ENCODE measurements at regions not wholly inside any gene's neighbourhood (a gene's known extent, or its start where the extent isn't known, plus 50 kb on each side); places are given as distances from the start of the nearest gene placed in this dataset.

GRCh38 chr7:22630069-22630468 lies 96.9 kb upstream of the IL6 start:
- Histone ChIP-seq H3K9me2 (replicated peaks; ENCODE audit: insufficient read depth, low read length) (no peaks in the 10 kb centered on the region), H3K9me3 (replicated peaks; ENCODE audit: insufficient read depth, low read length) (no peaks in the 10 kb centered on the region), H4K20me1 (ENCODE audit: insufficient read depth, low read length) (no peaks in the 10 kb centered on the region), H3K27ac (ENCODE audit: low read length) (no peak overlapping the region), H3K79me2 (ENCODE audit: low read length) (no peaks in the 10 kb centered on the region), H3F3A (ENCODE audit: insufficient read depth, low read length) (no peaks in the 10 kb centered on the region), H2AFZ (ENCODE audit: low read length) (no peak overlapping the region), H3K9ac (ENCODE audit: low read length) (no peak overlapping the region), H3K4me3 (ENCODE audit: low read length) (no peak overlapping the region), H3K4me2 (ENCODE audit: low read depth, low read length) (no peak overlapping the region), H3K4me1 (ENCODE audit: low read length) (no peaks in the 10 kb centered on the region), H3K36me3 (replicated peaks; ENCODE audit: insufficient read depth, low read length) (no peaks in the 10 kb centered on the region), H3K27me3 (replicated peaks; ENCODE audit: insufficient read depth, low read length) (no peaks in the 10 kb centered on the region)
- no peak for TF ChIP-seq CTCF (IDR thresholded peaks at IDR 0.05; ENCODE audit: low read length)
- no peak for TF ChIP-seq EZH2phosphoT487 (IDR thresholded peaks at IDR 0.05; ENCODE audit: low read length)
- no peak for TF ChIP-seq EZH2 (optimal IDR thresholded peaks at IDR 0.05; ENCODE audit: low read depth, low read length)
- no peak for DNase-seq

GRCh38 chr7:22629056-22629455 lies 97.9 kb upstream of the IL6 start:
- Histone ChIP-seq H3K4me3 (ENCODE audit: low read length) (no peak overlapping the region), H3K9me3 (replicated peaks; ENCODE audit: insufficient read depth, low read length) (no peaks in the 10 kb centered on the region), H3K4me2 (ENCODE audit: low read depth, low read length) (no peak overlapping the region), H4K20me1 (ENCODE audit: insufficient read depth, low read length) (no peaks in the 10 kb centered on the region), H3F3A (ENCODE audit: insufficient read depth, low read length) (no peaks in the 10 kb centered on the region), H2AFZ (ENCODE audit: low read length) (no peak overlapping the region), H3K79me2 (ENCODE audit: low read length) (no peaks in the 10 kb centered on the region), H3K9me2 (replicated peaks; ENCODE audit: insufficient read depth, low read length) (no peaks in the 10 kb centered on the region), H3K27ac (ENCODE audit: low read length) (no peak overlapping the region), H3K36me3 (replicated peaks; ENCODE audit: insufficient read depth, low read length) (no peaks in the 10 kb centered on the region), H3K4me1 (ENCODE audit: low read length) (no peaks in the 10 kb centered on the region), H3K27me3 (replicated peaks; ENCODE audit: insufficient read depth, low read length) (no peaks in the 10 kb centered on the region), H3K9ac (ENCODE audit: low read length) (no peak overlapping the region)
- no peak for DNase-seq
- TF ChIP-seq CTCF (IDR thresholded peaks at IDR 0.05; ENCODE audit: low read length) (no peak), EZH2phosphoT487 (IDR thresholded peaks at IDR 0.05; ENCODE audit: low read length) (no peak), EZH2 (optimal IDR thresholded peaks at IDR 0.05; ENCODE audit: low read depth, low read length) (no peak)

GRCh38 chr7:22628112-22628511 lies 98.9 kb upstream of the IL6 start:
- Histone ChIP-seq H3K4me2 (ENCODE audit: low read depth, low read length) (no peak overlapping the region), H3F3A (ENCODE audit: insufficient read depth, low read length) (no peaks in the 10 kb centered on the region), H3K79me2 (ENCODE audit: low read length) (no peaks in the 10 kb centered on the region), H3K27ac (ENCODE audit: low read length) (no peak overlapping the region), H2AFZ (ENCODE audit: low read length) (no peak overlapping the region), H3K4me3 (ENCODE audit: low read length) (no peak overlapping the region), H3K27me3 (replicated peaks; ENCODE audit: insufficient read depth, low read length) (no peaks in the 10 kb centered on the region), H4K20me1 (ENCODE audit: insufficient read depth, low read length) (no peaks in the 10 kb centered on the region), H3K9me3 (replicated peaks; ENCODE audit: insufficient read depth, low read length) (no peaks in the 10 kb centered on the region), H3K36me3 (replicated peaks; ENCODE audit: insufficient read depth, low read length) (no peaks in the 10 kb centered on the region), H3K4me1 (ENCODE audit: low read length) (no peaks in the 10 kb centered on the region), H3K9me2 (replicated peaks; ENCODE audit: insufficient read depth, low read length) (no peaks in the 10 kb centered on the region), H3K9ac (ENCODE audit: low read length) (no peak overlapping the region)
- no peak for DNase-seq
- TF ChIP-seq CTCF (IDR thresholded peaks at IDR 0.05; ENCODE audit: low read length) (no peak), EZH2 (optimal IDR thresholded peaks at IDR 0.05; ENCODE audit: low read depth, low read length) (no peak), EZH2phosphoT487 (IDR thresholded peaks at IDR 0.05; ENCODE audit: low read length) (no peak)

Data from MM.1S (cell line).